Panc1 (cell line): ENCODE measurements at regions not wholly inside any gene's neighbourhood (a gene's known extent, or its start where the extent isn't known, plus 50 kb on each side); places are given as distances from the start of the nearest gene placed in this dataset.

Source experiments
- ATAC-seq: fragments of 200-7000 bp; cut with Tn5 transposase; 2 replicates; pipeline ENCODE4 v1.9.1; 2020; ENCODE audit warnings: mild to moderate bottlenecking, moderate library complexity
- BruUV-seq: library from RNA; stranded (reverse); fragments of 400-500 nt; replicated peaks from 2 replicates; lab custom pipeline; 2021; lab: Mats Ljungman, UMichigan
- CTCF ChIA-PET: fragments of 300-600 bp; sonication (Branson Sonifier 250); formaldehyde crosslinking; loops from one replicate; lab custom pipeline; 2022; ENCODE audit warnings: antibody characterized with exemption; lab: Charles Lee
- POLR2A ChIA-PET: fragments of 300-600 bp; sonication (Branson Sonifier 250); formaldehyde crosslinking; loops from one replicate; lab custom pipeline; 2022; ENCODE audit warnings: antibody characterized with exemption; lab: Charles Lee
- DNase-seq: peaks from one replicate; pipeline ENCODE4 v3.0.0-alpha.2; 2010; ENCODE audit warnings: low read depth, low spot score
- H3K27ac ChIP-seq: 2 replicates; pipeline ENCODE4 v1.5.1; 2011; ENCODE audit warnings: mild to moderate bottlenecking, low read length, inconsistent platforms
- H3K27me3 ChIP-seq: fragments of 200-500 bp; sonication (Bioruptor generic); 2 replicates; pipeline ENCODE4 v1.6.0; 2014; ENCODE audit warnings: low read length, inconsistent platforms; ENCODE audit not compliant: control insufficient read depth, insufficient read depth
- H3K36me3 ChIP-seq: fragments of 200-500 bp; sonication (Bioruptor generic); 2 replicates; pipeline ENCODE4 v1.5.1; 2014; ENCODE audit warnings: inconsistent platforms, mild to moderate bottlenecking, low read length, moderate library complexity; ENCODE audit not compliant: control insufficient read depth, insufficient read depth
- H3K4me1 ChIP-seq: 2 replicates; pipeline ENCODE4 v1.5.1; 2011; ENCODE audit warnings: inconsistent platforms, mild to moderate bottlenecking, low read length, moderate library complexity; ENCODE audit not compliant: control insufficient read depth, insufficient read depth
- H3K4me3 ChIP-seq, 2 experiments: 2 replicates each; pipeline ENCODE4 v1.5.1; 2011 to 2012; ENCODE audit warnings: low read depth in 2 of 2, low read length in 2 of 2, mild to moderate bottlenecking in 2 of 2, inconsistent platforms in 1 of 2, moderate library complexity in 1 of 2
- H3K9me3 ChIP-seq: fragments of 200-500 bp; sonication (Bioruptor generic); 2 replicates; pipeline ENCODE4 v1.5.1; 2014; ENCODE audit warnings: low read depth, mild to moderate bottlenecking, inconsistent platforms, low read length, moderate library complexity; ENCODE audit not compliant: control insufficient read depth, insufficient read depth
- CTCF ChIP-seq: fragments of 450-650 bp; IDR thresholded peaks from 2 replicates; pipeline ENCODE4 v1.5.1; 2017; ENCODE audit warnings: mild to moderate bottlenecking
- POLR2AphosphoS5 ChIP-seq: IDR thresholded peaks from 2 replicates; pipeline ENCODE4 v1.6.1; 2012; ENCODE audit warnings: mild to moderate bottlenecking, low read depth, low read length, moderate library complexity
- REST ChIP-seq, 2 experiments: IDR thresholded peaks; 2 replicates each; pipeline ENCODE4 v1.6.1; 2011 to 2012; ENCODE audit warnings: low read depth in 2 of 2, control low read depth in 1 of 2, low read length in 1 of 2, mild to moderate bottlenecking in 1 of 2, moderate library complexity in 1 of 2; ENCODE audit not compliant: insufficient read depth in 1 of 2
- SIN3A ChIP-seq: IDR thresholded peaks from 2 replicates; pipeline ENCODE4 v1.6.1; 2012; ENCODE audit warnings: low read depth, mild to moderate bottlenecking, low read length, moderate library complexity, borderline replicate concordance; ENCODE audit not compliant: insufficient read depth
- TCF7L2 ChIP-seq: IDR thresholded peaks from 2 replicates; pipeline ENCODE4 v1.6.1; 2011; ENCODE audit warnings: mild to moderate bottlenecking, low read depth, low read length, inconsistent platforms
- in situ Hi-C: cut with HindIII; loops from 2 replicates; pipeline ENCODE4 v1.10.0; 2016; ENCODE audit warnings: low sequenced_read_pairs, low pct_unique_long_range_greater_than_20kb
- intact Hi-C: fragments of 100-400 bp; cut with micrococcal nuclease; formaldehyde crosslinking; loops from one replicate; pipeline ENCODE4 v1.10.0; 2022; ENCODE audit not compliant: unreplicated experiment

- Histone ChIP-seq H3K4me1 (no peaks in the 10 kb centered on the region), H3K27me3 (peaks cover 49% of the 10 kb centered on the region), H3K9me3 (no peaks in the 10 kb centered on the region), H3K36me3 (no peaks in the 10 kb centered on the region), H3K27ac (no peak overlapping the region), H3K4me3 (no peak overlapping the region)
- ChIA-PET CTCF (no interaction called here), POLR2A (no interaction called here)
- DNase-seq (no peak), ATAC-seq (no peak)
- in situ Hi-C loops = no loop called here
- TF ChIP-seq TCF7L2 = no peak
- intact Hi-C loops = no loop called here
- no TSS peak for BruUV-seq
These were observed 87.5 kb upstream of the CLMP start for GRCh38 chr11:123282597-123282996.

GRCh38 chr11:123273616-123274015 is 78.6 kb upstream of the CLMP start:
- DNase-seq (no peak), ATAC-seq (no peak)
- H3K27ac ChIP-seq = no peak overlapping the region
- in situ Hi-C loops = no loop called here
- H3K4me1 ChIP-seq = no peaks in the 10 kb centered on the region
- no peak for TF ChIP-seq TCF7L2
- no peak for TF ChIP-seq POLR2AphosphoS5
- TF ChIP-seq CTCF = no peak
- no peak for TF ChIP-seq SIN3A
- no peak for TF ChIP-seq REST (IDR thresholded peaks at IDR 0.05; ENCODE audit: insufficient read depth in 1 of 2, low read depth in 2 of 2, low read length in 1 of 2)
- POLR2A ChIA-PET = no interaction called here
- no peaks in the 10 kb centered on the region for H3K36me3 ChIP-seq
- no peak overlapping the region for H3K4me3 ChIP-seq
- H3K9me3 ChIP-seq = no peaks in the 10 kb centered on the region
- intact Hi-C loops = no loop called here
- no TSS peak for BruUV-seq
- CTCF ChIA-PET = interaction anchor here (1.7 kb wide), 1 partner anchor 12 kb away, joined by 7 read pairs; no protein-coding TSS in a partner anchor
- peaks cover 5% of the 10 kb centered on the region for H3K27me3 ChIP-seq

GRCh38 chr11:123272565-123272964 is 77.5 kb upstream of the CLMP start:
- Histone ChIP-seq H3K27ac (no peak overlapping the region), H3K9me3 (no peaks in the 10 kb centered on the region), H3K27me3 (peaks cover 2% of the 10 kb centered on the region), H3K4me3 (no peak overlapping the region), H3K36me3 (no peaks in the 10 kb centered on the region), H3K4me1 (no peaks in the 10 kb centered on the region)
- intact Hi-C loops = no loop called here
- in situ Hi-C loops = no loop called here
- DNase-seq = no peak
- no TSS peak for BruUV-seq
- ChIA-PET CTCF (interaction anchor here (0.7 to 0.8 kb wide), 2 partner anchors 15 to 26 kb away, joined by 3 read pairs; no protein-coding TSS in a partner anchor), POLR2A (interaction anchor here (0.6 kb wide), 2 partner anchors 9 to 616 kb away, joined by 3 to 4 read pairs; no protein-coding TSS in a partner anchor)
- no peak for ATAC-seq
- TF ChIP-seq SIN3A (no peak), POLR2AphosphoS5 (no peak), TCF7L2 (no peak), CTCF (no peak), REST (IDR thresholded peaks at IDR 0.05; ENCODE audit: insufficient read depth in 1 of 2, low read depth in 2 of 2, low read length in 1 of 2) (no peak)
